Neural progenitor cell (in vitro differentiated cells): ENCODE measurements at regions not wholly inside any gene's neighbourhood (a gene's known extent, or its start where the extent isn't known, plus 50 kb on each side); places are given as distances from the start of the nearest gene placed in this dataset.

ENCODE experiments used
- DNase-seq: peaks from one replicate; pipeline ENCODE4 v3.0.0-alpha.2; 2016; ENCODE audit warnings: low spot score
- H2AFZ ChIP-seq: fragments of 200-600 bp; sonication (generic); replicated peaks from 2 replicates; pipeline ENCODE4 v1.6.1; 2016; ENCODE audit warnings: antibody characterized with exemption
- H3F3A ChIP-seq: fragments of 200-600 bp; sonication (generic); 2 replicates; pipeline ENCODE4 v1.6.1; 2016; ENCODE audit warnings: antibody characterized with exemption, low read depth
- H3K27ac ChIP-seq: fragments of 200-600 bp; sonication (generic); 2 replicates; pipeline ENCODE4 v1.5.1; 2016; ENCODE audit warnings: mild to moderate bottlenecking
- H3K27me3 ChIP-seq: fragments of 200-600 bp; sonication (generic); 2 replicates; pipeline ENCODE4 v1.6.1; 2016; ENCODE audit warnings: mild to moderate bottlenecking, moderate library complexity
- H3K36me3 ChIP-seq: fragments of 200-600 bp; sonication (generic); 2 replicates; pipeline ENCODE4 v1.5.1; 2016
- H3K4me1 ChIP-seq: fragments of 200-600 bp; sonication (generic); 2 replicates; pipeline ENCODE4 v1.6.1; 2016; ENCODE audit warnings: mixed run types
- H3K4me2 ChIP-seq: fragments of 200-600 bp; sonication (generic); 2 replicates; pipeline ENCODE4 v1.6.1; 2016
- H3K4me3 ChIP-seq: fragments of 200-600 bp; sonication (generic); 2 replicates; pipeline ENCODE4 v1.5.1; 2016
- H3K79me2 ChIP-seq: fragments of 200-600 bp; sonication (generic); 2 replicates; pipeline ENCODE4 v1.6.1; 2016; ENCODE audit warnings: low read depth
- H3K9ac ChIP-seq: fragments of 200-600 bp; sonication (generic); 2 replicates; pipeline ENCODE4 v1.6.1; 2016
- H3K9me3 ChIP-seq: fragments of 200-600 bp; sonication (generic); 2 replicates; pipeline ENCODE4 v1.5.1; 2016; ENCODE audit warnings: low read depth
- H4K20me1 ChIP-seq: fragments of 200-600 bp; sonication (generic); 2 replicates; pipeline ENCODE4 v1.6.1; 2016; ENCODE audit warnings: low read depth
- H3K27ac Mint-ChIP-seq: 3 replicates; pipeline ENCODE4 v1.8.0; 2021; ENCODE audit warnings: mixed read lengths
- H3K27me3 Mint-ChIP-seq: 2 replicates; pipeline ENCODE4 v1.8.0; 2022; ENCODE audit warnings: low read depth, mild to moderate bottlenecking, inconsistent platforms, moderate library complexity, mixed read lengths; ENCODE audit not compliant: insufficient read depth
- H3K36me3 Mint-ChIP-seq: 3 replicates; pipeline ENCODE4 v1.8.0; 2021; ENCODE audit warnings: mixed read lengths
- H3K4me1 Mint-ChIP-seq: 3 replicates; pipeline ENCODE4 v1.8.0; 2021; ENCODE audit warnings: mixed read lengths
- H3K4me3 Mint-ChIP-seq: 3 replicates; pipeline ENCODE4 v1.8.0; 2021; ENCODE audit warnings: mild to moderate bottlenecking, moderate library complexity, mixed read lengths
- H3K9me3 Mint-ChIP-seq: 3 replicates; pipeline ENCODE4 v1.8.0; 2020; ENCODE audit warnings: mixed read lengths
- EZH2 ChIP-seq: fragments of 200-600 bp; sonication (generic); IDR thresholded peaks from 2 replicates; pipeline ENCODE4 v1.6.1; 2017; ENCODE audit warnings: antibody characterized with exemption, mild to moderate bottlenecking, moderate library complexity
- EZH2phosphoT487 ChIP-seq: fragments of 200-600 bp; sonication (generic); IDR thresholded peaks from 2 replicates; pipeline ENCODE4 v1.6.1; 2017; ENCODE audit warnings: antibody characterized with exemption
- TF ChIP-seq, protein P1 (sequence below): fragments of 200-600 bp; sonication (generic); IDR thresholded peaks from 2 replicates; pipeline ENCODE4 v1.5.1; 2017; ENCODE audit warnings: antibody characterized with exemption, mild to moderate bottlenecking

GRCh38 chr4:52192001-52192400 lies 140.9 kb downstream of the SPATA18 start:
- Histone ChIP-seq H3K79me2 (no peaks in the 10 kb centered on the region), H3K4me3 (no peak overlapping the region), H3K9ac (no peak overlapping the region), H3K9me3 (no peaks in the 10 kb centered on the region), H3F3A (no peaks in the 10 kb centered on the region), H3K4me1 (no peaks in the 10 kb centered on the region), H3K27me3 (no peaks in the 10 kb centered on the region), H3K4me2 (peak overlapping the region; percentile 15), H3K36me3 (no peaks in the 10 kb centered on the region), H3K27ac (no peak overlapping the region), H4K20me1 (no peaks in the 10 kb centered on the region), H2AFZ (no peak overlapping the region)
- Mint-ChIP-seq H3K9me3 (no peaks in the 10 kb centered on the region), H3K36me3 (no peaks in the 10 kb centered on the region), H3K4me3 (no peak overlapping the region), H3K27ac (no peak overlapping the region), H3K4me1 (peaks cover 21% of the 10 kb centered on the region), H3K27me3 (peaks cover 5% of the 10 kb centered on the region)
- TF ChIP-seq, protein P1, sequence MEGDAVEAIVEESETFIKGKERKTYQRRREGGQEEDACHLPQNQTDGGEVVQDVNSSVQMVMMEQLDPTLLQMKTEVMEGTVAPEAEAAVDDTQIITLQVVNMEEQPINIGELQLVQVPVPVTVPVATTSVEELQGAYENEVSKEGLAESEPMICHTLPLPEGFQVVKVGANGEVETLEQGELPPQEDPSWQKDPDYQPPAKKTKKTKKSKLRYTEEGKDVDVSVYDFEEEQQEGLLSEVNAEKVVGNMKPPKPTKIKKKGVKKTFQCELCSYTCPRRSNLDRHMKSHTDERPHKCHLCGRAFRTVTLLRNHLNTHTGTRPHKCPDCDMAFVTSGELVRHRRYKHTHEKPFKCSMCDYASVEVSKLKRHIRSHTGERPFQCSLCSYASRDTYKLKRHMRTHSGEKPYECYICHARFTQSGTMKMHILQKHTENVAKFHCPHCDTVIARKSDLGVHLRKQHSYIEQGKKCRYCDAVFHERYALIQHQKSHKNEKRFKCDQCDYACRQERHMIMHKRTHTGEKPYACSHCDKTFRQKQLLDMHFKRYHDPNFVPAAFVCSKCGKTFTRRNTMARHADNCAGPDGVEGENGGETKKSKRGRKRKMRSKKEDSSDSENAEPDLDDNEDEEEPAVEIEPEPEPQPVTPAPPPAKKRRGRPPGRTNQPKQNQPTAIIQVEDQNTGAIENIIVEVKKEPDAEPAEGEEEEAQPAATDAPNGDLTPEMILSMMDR: no peak
- TF ChIP-seq EZH2phosphoT487 (no peak), EZH2 (no peak)
- DNase-seq: no peak

DNA sequence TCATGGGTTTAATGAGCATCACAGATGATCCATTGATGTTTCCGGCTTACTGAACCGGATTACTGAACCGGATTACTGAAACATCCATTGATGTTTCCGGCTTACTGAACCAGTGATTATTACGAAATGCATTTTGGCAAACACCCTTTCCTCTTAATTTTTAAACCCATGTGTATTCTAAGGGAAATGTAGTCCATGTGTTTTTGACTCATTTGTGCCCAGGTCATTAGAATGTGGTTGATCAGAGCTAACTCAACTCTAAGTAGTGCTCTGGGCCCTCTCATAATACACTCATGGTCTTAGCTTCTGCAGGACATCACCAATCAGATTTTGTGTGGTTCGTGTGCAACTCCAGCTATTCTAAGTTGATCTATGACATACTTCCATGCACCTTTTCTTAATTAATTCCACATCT lies 141.6 kb downstream of the SPATA18 start:
- no peaks in the 10 kb centered on the region for H3K9me3 ChIP-seq
- no peaks in the 10 kb centered on the region for H3K36me3 ChIP-seq
- Mint-ChIP-seq H3K9me3 (no peaks in the 10 kb centered on the region), H3K4me1 (peaks cover 24% of the 10 kb centered on the region), H3K4me3 (no peak overlapping the region), H3K27me3 (peaks cover 5% of the 10 kb centered on the region), H3K27ac (no peak overlapping the region), H3K36me3 (no peaks in the 10 kb centered on the region)
- peak; percentile 7 for DNase-seq
- H3K4me1 ChIP-seq: no peaks in the 10 kb centered on the region
- no peaks in the 10 kb centered on the region for H4K20me1 ChIP-seq
- no peaks in the 10 kb centered on the region for H3K79me2 ChIP-seq
- no peak overlapping the region for H3K27ac ChIP-seq
- no peak overlapping the region for H3K4me3 ChIP-seq
- no peak overlapping the region for H3K9ac ChIP-seq
- H3F3A ChIP-seq: no peaks in the 10 kb centered on the region
- TF ChIP-seq, protein P1: no peak
- TF ChIP-seq EZH2 (no peak), EZH2phosphoT487 (no peak)
- H3K27me3 ChIP-seq: no peaks in the 10 kb centered on the region
- H3K4me2 ChIP-seq: peak overlapping the region; percentile 15
- H2AFZ ChIP-seq: no peak overlapping the region

GRCh38 chr4:52195869-52196268 lies 144.8 kb downstream of the SPATA18 start:
- no peak overlapping the region for H3K4me3 ChIP-seq
- H3K27me3 ChIP-seq: no peaks in the 10 kb centered on the region
- peaks cover 7% of the 10 kb centered on the region for H3K4me1 ChIP-seq

More at GRCh38 chr4:52195869-52196268, 144.8 kb downstream of the SPATA18 start:
- H3K9me3 Mint-ChIP-seq: peaks cover 6% of the 10 kb centered on the region
- DNase-seq: no peak
- H3K27ac Mint-ChIP-seq: no peak overlapping the region
- Histone ChIP-seq H3K79me2 (no peaks in the 10 kb centered on the region), H3K4me2 (no peak overlapping the region), H2AFZ (no peak overlapping the region), H3K36me3 (no peaks in the 10 kb centered on the region), H3K27ac (no peak overlapping the region), H3K9me3 (no peaks in the 10 kb centered on the region), H3K9ac (no peak overlapping the region), H4K20me1 (no peaks in the 10 kb centered on the region), H3F3A (no peaks in the 10 kb centered on the region)
- H3K36me3 Mint-ChIP-seq: no peaks in the 10 kb centered on the region
- TF ChIP-seq, protein P1: no peak
- TF ChIP-seq EZH2 (no peak), EZH2phosphoT487 (no peak)
- H3K4me3 Mint-ChIP-seq: no peak overlapping the region
- peaks cover 9% of the 10 kb centered on the region for H3K27me3 Mint-ChIP-seq
- peaks cover 35% of the 10 kb centered on the region for H3K4me1 Mint-ChIP-seq
